Body of pancreas (tissue), 4 donors: ENCODE measurements at regions not wholly inside any gene's neighbourhood (a gene's known extent, or its start where the extent isn't known, plus 50 kb on each side); places are given as distances from the start of the nearest gene placed in this dataset.
A peak's percentile ranks its signal among the peaks of the same experiment; 100 is the strongest.

Experiments
- ATAC-seq: fragments of 150-250 bp; one replicate; pipeline ENCODE4 v1.9.1; 2016
- DNase-seq, 4 donors: peaks; one replicate each; pipeline ENCODE4 v3.0.0-alpha.2; 2019
- H3K27ac ChIP-seq, 4 donors: fragments of 200-600 bp; sonication (generic); 1 replicate in 3 of 4; 2 replicates in 1 of 4; pipeline versions ENCODE4 v1.5.1 to v1.6.1; 2016 to 2019; ENCODE audit warnings: mild to moderate bottlenecking in 1 of 4, mixed read lengths in 1 of 4, moderate library complexity in 1 of 4
- H3K27me3 ChIP-seq, 2 donors: fragments of 200-600 bp; sonication (generic); one replicate each; pipeline ENCODE4 v1.6.0; 2016; ENCODE audit warnings: mild to moderate bottlenecking in 1 of 2
- H3K36me3 ChIP-seq, 2 donors: fragments of 200-600 bp; sonication (generic); replicated peaks in 1 of 2; 2 replicates each; pipeline ENCODE4 v1.5.1; 2016; ENCODE audit warnings: low read depth in 2 of 2; ENCODE audit not compliant: insufficient read depth in 1 of 2
- H3K4me1 ChIP-seq: fragments of 200-600 bp; sonication (generic); one replicate; pipeline ENCODE4 v1.6.0; 2016
- H3K4me3 ChIP-seq, 2 donors: fragments of 200-600 bp; sonication (generic); 1 replicate in 1 of 2; 2 replicates in 1 of 2; pipeline ENCODE4 v1.5.1; 2016 to 2019
- H3K9me3 ChIP-seq, 3 donors: fragments of 200-600 bp; sonication (generic); 1 replicate in 2 of 3; 2 replicates in 1 of 3; pipeline ENCODE4 v1.5.1; 2016
- CTCF ChIP-seq, 7 experiments: fragments of 450-650 bp in 4 of 7; fragments of 200-600 bp in 3 of 7; sonication (generic) in 3 of 7; IDR thresholded peaks; one replicate each; pipeline ENCODE4 v1.5.1; 2016 to 2019; ENCODE audit warnings: antibody characterized with exemption in 7 of 7
- POLR2A ChIP-seq, 3 donors: fragments of 450-650 bp; IDR thresholded peaks; one replicate each; pipeline ENCODE4 v1.6.1; 2016; ENCODE audit warnings: antibody characterized with exemption in 3 of 3, mild to moderate bottlenecking in 2 of 3
- WGBS, 2 donors: methylation state at CpG; one replicate each; pipeline ENCODE4 v1.1.5; 2017; 5-methylcytosine and 5-hydroxymethylcytosine counted together
- intact Hi-C: fragments of 100-400 bp; cut with DNase I; formaldehyde crosslinking; loops from one replicate; pipeline ENCODE4 v1.15.1; 2023

DNA sequence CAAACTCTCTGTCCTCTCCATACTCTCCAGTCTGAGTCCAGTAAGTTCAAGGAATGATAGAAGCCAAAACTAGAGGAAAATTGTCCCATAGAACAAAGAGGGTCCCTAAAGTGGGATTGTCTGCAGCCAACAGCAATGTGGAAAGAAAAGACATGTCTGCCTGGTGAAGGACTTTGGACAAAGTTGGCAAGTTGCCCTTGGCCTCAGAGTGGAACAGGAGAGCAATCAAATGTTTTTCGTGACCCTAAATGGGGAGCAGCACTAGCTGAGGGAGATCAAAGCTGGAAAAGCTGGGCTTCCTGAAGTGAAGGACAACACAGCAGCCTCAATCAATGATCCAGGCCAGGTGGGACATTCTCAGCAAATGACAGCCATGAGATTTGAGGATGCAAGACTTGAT lies 183.5 kb downstream of the CHD9NB start:
- DNase-seq: no peak
- no peaks in the 10 kb centered on the region for H3K4me1 ChIP-seq
- H3K9me3 ChIP-seq: no peaks in the 10 kb centered on the region
- no peaks in the 10 kb centered on the region for H3K27me3 ChIP-seq
- TF ChIP-seq CTCF (IDR thresholded peaks at IDR 0.05) (no peak), POLR2A (IDR thresholded peaks at IDR 0.05) (no peak)
- no peaks in the 10 kb centered on the region for H3K36me3 ChIP-seq
- intact Hi-C loops: no loop called here
- H3K27ac ChIP-seq: no peak overlapping the region
- no peak overlapping the region for H3K4me3 ChIP-seq
- no peak for ATAC-seq
- 0 to 42% methylated on average over 1 of the region's 1 CpG for WGBS, 2 donors

DNA sequence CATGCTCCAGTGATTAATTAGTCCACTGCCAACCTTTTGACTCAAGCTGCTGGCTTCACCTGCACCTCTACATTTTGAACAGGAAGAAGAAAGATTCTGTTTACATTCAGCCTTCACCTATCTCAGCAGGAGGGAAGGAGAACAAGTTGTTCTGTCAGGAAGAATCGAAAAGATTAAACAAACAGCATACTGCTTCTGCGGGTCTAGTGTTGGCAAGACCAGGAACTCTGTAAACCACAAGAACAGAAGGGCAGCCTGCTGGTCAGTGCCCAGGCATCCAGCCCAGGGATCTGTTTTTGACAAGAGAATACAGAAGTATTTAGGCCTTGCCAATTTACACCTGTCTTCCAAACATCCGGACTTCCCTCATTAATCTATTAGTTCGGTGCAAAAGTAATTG lies 189.7 kb downstream of the CHD9NB start:
- intact Hi-C loops: no loop called here
- no peaks in the 10 kb centered on the region for H3K36me3 ChIP-seq
- H3K9me3 ChIP-seq: no peaks in the 10 kb centered on the region
- no peak overlapping the region for H3K27ac ChIP-seq
- H3K4me3 ChIP-seq: no peak overlapping the region
- H3K27me3 ChIP-seq: no peaks in the 10 kb centered on the region
- 24 to 32% methylated on average over 4 of the region's 4 CpGs for whole genome bisulfite sequencing, 2 donors
- TF ChIP-seq POLR2A (IDR thresholded peaks at IDR 0.05) (no peak), CTCF (IDR thresholded peaks at IDR 0.05) (no peak)
- DNase-seq (peak in 2 of 4 donors; percentile 5 to 19), ATAC-seq (peak; percentile 9)
- no peaks in the 10 kb centered on the region for H3K4me1 ChIP-seq

DNA sequence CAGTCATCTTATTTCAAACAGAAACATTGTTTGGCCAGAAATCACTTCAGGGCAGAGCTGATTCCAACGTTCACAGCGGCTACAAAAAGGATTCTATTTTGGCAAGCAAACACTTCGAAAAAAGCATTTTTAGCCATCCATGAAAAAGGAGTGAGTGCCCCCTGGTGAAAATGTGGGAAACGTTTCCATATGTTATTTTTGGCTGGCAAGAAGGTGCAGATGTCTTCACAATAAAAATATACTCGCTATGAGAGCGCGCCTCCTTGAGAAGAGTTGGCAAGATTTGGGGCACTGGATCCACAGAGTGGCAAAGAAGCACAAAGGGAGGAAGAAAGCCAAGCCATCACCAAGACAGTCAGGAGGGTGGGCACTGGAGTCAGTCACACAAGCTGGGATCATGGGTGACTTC lies 191.1 kb downstream of the CHD9NB start:
- TF ChIP-seq CTCF (IDR thresholded peaks at IDR 0.05) (peak in 6 of 7 experiments; percentile 16 to 73 (median 60)), POLR2A (IDR thresholded peaks at IDR 0.05) (no peak)
- Histone ChIP-seq H3K9me3 (no peaks in the 10 kb centered on the region), H3K36me3 (no peaks in the 10 kb centered on the region), H3K4me1 (no peaks in the 10 kb centered on the region), H3K27ac (no peak overlapping the region), H3K4me3 (no peak overlapping the region), H3K27me3 (no peaks in the 10 kb centered on the region)
- whole genome bisulfite sequencing, 2 donors: 17 to 24% methylated on average over 7 of the region's 7 CpGs
- ATAC-seq: no peak
- peak in 3 of 4 donors; percentile 23 to 35 (median 33) for DNase-seq
- intact Hi-C loops: no loop called here

DNA sequence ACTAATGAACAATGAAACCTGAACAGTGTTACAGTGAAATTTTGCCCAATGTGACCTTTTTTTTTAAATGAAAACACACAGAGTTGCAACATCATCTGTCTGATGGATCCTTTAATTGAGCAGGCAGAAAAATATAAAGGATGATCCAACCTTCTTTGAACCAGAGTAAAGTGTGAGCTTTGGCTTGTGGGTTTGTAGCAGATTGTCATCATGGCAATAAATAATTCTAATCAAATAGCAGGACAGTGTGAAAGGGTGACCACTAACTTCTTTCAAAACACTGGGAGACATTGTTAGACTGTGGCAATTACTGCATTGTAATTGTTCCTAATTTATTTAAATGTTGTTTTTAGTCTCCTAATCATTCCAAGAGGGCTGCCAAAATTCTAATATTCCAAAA lies 197.2 kb downstream of the CHD9NB start:
- no peak for TF ChIP-seq POLR2A (IDR thresholded peaks at IDR 0.05)
- TF ChIP-seq CTCF (IDR thresholded peaks at IDR 0.05): no peak
- Histone ChIP-seq H3K9me3 (peaks cover 0 to 8% (median 0%) of the 10 kb centered on the region in 3 donors), H3K27ac (no peak overlapping the region), H3K4me3 (no peak overlapping the region), H3K4me1 (no peaks in the 10 kb centered on the region), H3K36me3 (no peaks in the 10 kb centered on the region), H3K27me3 (no peaks in the 10 kb centered on the region)
- intact Hi-C loops: no loop called here
- no peak for DNase-seq
- ATAC-seq: no peak

DNA sequence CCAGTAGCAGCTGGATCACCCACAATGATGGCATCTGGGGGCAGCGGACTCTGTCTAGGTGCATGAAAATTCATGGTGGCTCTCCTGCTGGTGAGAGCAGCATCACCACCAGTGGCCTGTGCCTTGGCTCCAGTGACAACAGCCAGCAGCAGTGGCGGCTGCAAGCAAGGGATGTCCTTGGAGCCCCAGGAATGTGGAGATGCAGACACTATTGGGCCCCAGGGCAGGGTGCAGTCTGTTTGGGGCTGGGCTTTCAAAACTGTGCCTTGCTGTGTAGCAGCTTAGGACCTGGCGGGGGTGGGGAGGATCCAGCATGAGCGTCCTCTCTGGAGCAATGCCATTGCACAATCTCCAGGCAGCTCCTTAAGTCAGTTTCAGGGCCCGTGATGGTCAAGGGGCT lies 199.7 kb downstream of the CHD9NB start:
- TF ChIP-seq POLR2A (IDR thresholded peaks at IDR 0.05) (no peak), CTCF (IDR thresholded peaks at IDR 0.05) (no peak)
- intact Hi-C loops: no loop called here
- no peaks in the 10 kb centered on the region for H3K4me1 ChIP-seq
- H3K36me3 ChIP-seq: no peaks in the 10 kb centered on the region
- DNase-seq (no peak), ATAC-seq (no peak)
- WGBS, 2 donors: 33 to 70% methylated on average over 1 to 5 of the region's 5 CpGs
- H3K27me3 ChIP-seq: no peaks in the 10 kb centered on the region
- H3K27ac ChIP-seq: no peak overlapping the region
- no peak overlapping the region for H3K4me3 ChIP-seq
- H3K9me3 ChIP-seq: peaks cover 0 to 8% (median 0%) of the 10 kb centered on the region in 3 donors
